Suprapubic skin (tissue), 4 donors: ENCODE measurements at regions not wholly inside any gene's neighbourhood (a gene's known extent, or its start where the extent isn't known, plus 50 kb on each side); places are given as distances from the start of the nearest gene placed in this dataset.

Experiments used
- DNase-seq, 2 donors: peaks; one replicate each; pipeline ENCODE4 v3.0.0-alpha.2; 2019; ENCODE audit warnings: low spot score in 2 of 2
- H3K27ac ChIP-seq: fragments of 200-600 bp; sonication (generic); one replicate; pipeline ENCODE4 v1.5.1; 2019
- H3K27me3 ChIP-seq: fragments of 200-600 bp; sonication (generic); one replicate; pipeline ENCODE4 v1.5.1; 2019
- H3K36me3 ChIP-seq: fragments of 200-600 bp; sonication (generic); one replicate; pipeline ENCODE4 v1.5.1; 2019
- H3K4me1 ChIP-seq: fragments of 200-600 bp; sonication (generic); one replicate; pipeline ENCODE4 v1.5.1; 2019
- H3K4me3 ChIP-seq: fragments of 200-600 bp; sonication (generic); one replicate; pipeline ENCODE4 v1.5.1; 2019; ENCODE audit warnings: mild to moderate bottlenecking
- H3K9me3 ChIP-seq: fragments of 200-600 bp; sonication (generic); one replicate; pipeline ENCODE4 v1.5.1; 2019
- EP300 ChIP-seq: sonication (generic); formaldehyde crosslinking; IDR thresholded peaks from one replicate; pipeline ENCODE4 v1.6.1; 2017; ENCODE audit warnings: antibody characterized with exemption
- POLR2A ChIP-seq, 2 donors: fragments of 450-650 bp; IDR thresholded peaks; one replicate each; pipeline ENCODE4 v1.6.1; 2017; ENCODE audit warnings: antibody characterized with exemption in 2 of 2, mild to moderate bottlenecking in 2 of 2, moderate library complexity in 2 of 2
- POLR2AphosphoS5 ChIP-seq, 3 donors: sonication (generic); formaldehyde crosslinking; IDR thresholded peaks; one replicate each; pipeline ENCODE4 v1.6.1; 2017; ENCODE audit warnings: antibody characterized with exemption in 3 of 3
- WGBS: methylation state at CpG from one replicate; pipeline ENCODE4 v1.1.5; 2018; 5-methylcytosine and 5-hydroxymethylcytosine counted together
- TF ChIP-seq, protein P1 (sequence below), 2 donors: fragments of 200-600 bp in 1 of 2; fragments of 450-650 bp in 1 of 2; sonication (generic) in 1 of 2; IDR thresholded peaks; one replicate each; pipeline ENCODE4 v1.5.1; 2016 to 2019; ENCODE audit warnings: antibody characterized with exemption in 2 of 2, mild to moderate bottlenecking in 1 of 2, moderate library complexity in 1 of 2

DNA sequence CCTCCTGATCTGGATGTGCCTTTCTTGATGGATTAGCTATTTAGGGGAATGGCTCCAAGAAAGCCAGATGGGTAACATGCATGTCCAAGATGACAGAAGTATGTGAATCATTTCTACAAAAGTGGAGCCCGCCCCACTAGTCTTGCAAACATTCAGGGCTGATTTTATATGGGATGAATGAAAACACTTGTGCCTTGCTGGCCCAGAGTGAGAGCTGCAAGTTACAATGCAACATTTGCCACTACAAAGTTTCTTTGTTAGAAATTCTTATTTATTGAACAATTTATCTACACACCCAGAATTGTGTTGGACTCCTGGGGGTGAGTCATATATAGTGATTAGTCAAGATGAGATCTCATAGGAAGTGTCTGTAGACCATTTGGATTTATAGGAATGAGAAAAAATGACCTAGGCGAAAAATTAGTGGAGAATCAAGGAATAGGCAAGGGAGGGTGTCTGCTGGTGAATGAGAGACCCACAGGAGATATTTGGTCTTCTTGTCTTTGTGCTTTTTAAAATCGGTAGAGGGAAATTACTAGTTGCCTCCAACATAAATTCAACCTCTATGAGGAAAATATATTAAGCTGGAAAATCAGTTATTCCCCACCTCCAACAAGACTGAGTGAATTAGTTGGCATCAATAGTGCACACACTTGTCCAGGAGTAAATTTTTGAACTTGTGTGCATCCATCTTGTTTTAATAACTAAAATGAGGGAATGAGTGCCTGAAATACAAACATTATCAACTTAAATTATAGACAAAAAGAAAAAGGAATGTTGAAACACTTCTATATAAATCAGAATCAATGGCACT is 53.5 kb upstream of the DCBLD2 start:
- no peak overlapping the region for H3K27ac ChIP-seq
- peaks cover 3% of the 10 kb centered on the region for H3K4me1 ChIP-seq
- DNase-seq, result no peak
- WGBS, result 67% methylated on average over 3 of the region's 3 CpGs
- no peaks in the 10 kb centered on the region for H3K27me3 ChIP-seq
- H3K9me3 ChIP-seq, result no peaks in the 10 kb centered on the region
- TF ChIP-seq POLR2A (IDR thresholded peaks at IDR 0.05) (no peak), EP300 (no peak), POLR2AphosphoS5 (IDR thresholded peaks at IDR 0.05) (no peak)
- TF ChIP-seq, protein P1, sequence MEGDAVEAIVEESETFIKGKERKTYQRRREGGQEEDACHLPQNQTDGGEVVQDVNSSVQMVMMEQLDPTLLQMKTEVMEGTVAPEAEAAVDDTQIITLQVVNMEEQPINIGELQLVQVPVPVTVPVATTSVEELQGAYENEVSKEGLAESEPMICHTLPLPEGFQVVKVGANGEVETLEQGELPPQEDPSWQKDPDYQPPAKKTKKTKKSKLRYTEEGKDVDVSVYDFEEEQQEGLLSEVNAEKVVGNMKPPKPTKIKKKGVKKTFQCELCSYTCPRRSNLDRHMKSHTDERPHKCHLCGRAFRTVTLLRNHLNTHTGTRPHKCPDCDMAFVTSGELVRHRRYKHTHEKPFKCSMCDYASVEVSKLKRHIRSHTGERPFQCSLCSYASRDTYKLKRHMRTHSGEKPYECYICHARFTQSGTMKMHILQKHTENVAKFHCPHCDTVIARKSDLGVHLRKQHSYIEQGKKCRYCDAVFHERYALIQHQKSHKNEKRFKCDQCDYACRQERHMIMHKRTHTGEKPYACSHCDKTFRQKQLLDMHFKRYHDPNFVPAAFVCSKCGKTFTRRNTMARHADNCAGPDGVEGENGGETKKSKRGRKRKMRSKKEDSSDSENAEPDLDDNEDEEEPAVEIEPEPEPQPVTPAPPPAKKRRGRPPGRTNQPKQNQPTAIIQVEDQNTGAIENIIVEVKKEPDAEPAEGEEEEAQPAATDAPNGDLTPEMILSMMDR (IDR thresholded peaks at IDR 0.05), result no peak
- no peak overlapping the region for H3K4me3 ChIP-seq
- H3K36me3 ChIP-seq, result no peaks in the 10 kb centered on the region

DNA sequence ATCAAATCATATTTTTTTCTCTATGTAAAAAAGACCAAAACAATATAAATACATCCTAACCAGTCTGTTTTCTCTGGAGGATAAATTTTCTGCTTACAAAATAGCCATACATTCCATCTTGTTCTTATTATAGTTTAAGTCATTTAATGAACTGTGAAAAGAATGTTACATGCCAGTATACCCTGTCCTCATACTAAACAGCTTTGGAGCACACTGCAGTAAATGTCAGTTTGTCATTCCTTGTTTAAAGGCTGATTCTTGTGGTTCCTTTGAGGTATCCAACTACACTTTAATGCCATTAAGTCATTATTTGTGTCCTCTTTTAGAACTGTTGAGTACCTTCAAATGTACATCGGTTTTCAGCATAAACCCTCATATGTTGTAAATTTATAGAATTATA is 52.7 kb upstream of the DCBLD2 start:
- Histone ChIP-seq H3K9me3 (no peaks in the 10 kb centered on the region), H3K4me3 (no peak overlapping the region), H3K27ac (no peak overlapping the region), H3K27me3 (no peaks in the 10 kb centered on the region), H3K4me1 (peaks cover 3% of the 10 kb centered on the region), H3K36me3 (no peaks in the 10 kb centered on the region)
- WGBS, result 55% methylated on average over 1 of the region's 1 CpG
- TF ChIP-seq POLR2A (IDR thresholded peaks at IDR 0.05) (no peak), POLR2AphosphoS5 (IDR thresholded peaks at IDR 0.05) (no peak), EP300 (no peak)
- TF ChIP-seq, protein P1 (IDR thresholded peaks at IDR 0.05), result no peak
- DNase-seq, result no peak

DNA sequence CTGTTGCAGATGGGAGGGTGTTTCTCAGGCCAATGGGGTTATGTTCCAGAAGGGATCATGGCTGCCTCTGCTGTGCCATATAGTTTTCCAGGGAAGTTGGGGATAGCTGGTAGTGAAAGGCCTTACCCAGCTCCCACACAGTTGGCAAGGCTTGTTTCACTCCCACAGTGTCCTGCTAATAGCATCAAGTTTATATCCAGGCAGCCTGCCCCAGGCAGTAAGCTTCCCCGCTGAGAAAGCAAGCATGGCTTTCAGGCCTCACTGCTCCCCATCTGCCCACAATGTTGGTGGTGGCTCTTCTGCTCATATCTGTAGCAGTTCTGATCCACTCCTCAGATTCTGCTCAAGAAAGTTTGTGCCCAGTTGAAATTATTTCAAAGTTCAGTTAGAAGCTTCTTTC is 50.9 kb upstream of the DCBLD2 start:
- Histone ChIP-seq H3K27ac (no peak overlapping the region), H3K27me3 (no peaks in the 10 kb centered on the region), H3K4me1 (peaks cover 3% of the 10 kb centered on the region), H3K4me3 (no peak overlapping the region), H3K36me3 (no peaks in the 10 kb centered on the region), H3K9me3 (no peaks in the 10 kb centered on the region)
- WGBS, result 67% methylated on average over 1 of the region's 1 CpG
- TF ChIP-seq POLR2A (IDR thresholded peaks at IDR 0.05) (no peak), EP300 (no peak), POLR2AphosphoS5 (IDR thresholded peaks at IDR 0.05) (no peak)
- TF ChIP-seq, protein P1 (IDR thresholded peaks at IDR 0.05), result no peak
- no peak for DNase-seq
